Naive B cell (primary cell): ENCODE measurements at regions not wholly inside any gene's neighbourhood (a gene's known extent, or its start where the extent isn't known, plus 50 kb on each side); places are given as distances from the start of the nearest gene placed in this dataset.

Experiments used
- ATAC-seq, 2 donors: fragments of 150-1000 bp; cut with Tn5 transposase; 2 replicates each; pipeline ENCODE4 v1.10.0; 2021; ENCODE audit warnings: low read depth in 2 of 2, mild to moderate bottlenecking in 2 of 2, moderate library complexity in 2 of 2
- DNase-seq: peaks from one replicate; pipeline ENCODE4 v3.0.0; 2022
- H3K27ac Mint-ChIP-seq, 6 donors: one replicate each; pipeline ENCODE4 v1.8.0; 2020 to 2022; ENCODE audit warnings: mild to moderate bottlenecking in 6 of 6, mixed read lengths in 6 of 6, moderate library complexity in 5 of 6, inconsistent platforms in 2 of 6
- H3K27me3 Mint-ChIP-seq, 3 donors: one replicate each; pipeline ENCODE4 v1.8.0; 2021 to 2022; ENCODE audit warnings: mixed read lengths in 3 of 3, mild to moderate bottlenecking in 1 of 3
- H3K36me3 Mint-ChIP-seq, 2 donors: one replicate each; pipeline ENCODE4 v1.8.0; 2020 to 2022; ENCODE audit warnings: mixed read lengths in 2 of 2, inconsistent platforms in 1 of 2, mild to moderate bottlenecking in 1 of 2
- H3K4me1 Mint-ChIP-seq, 3 donors: one replicate each; pipeline ENCODE4 v1.8.0; 2020 to 2022; ENCODE audit warnings: mixed read lengths in 3 of 3, inconsistent platforms in 1 of 3, mild to moderate bottlenecking in 1 of 3, moderate library complexity in 1 of 3
- H3K4me3 Mint-ChIP-seq, 8 donors: one replicate each; pipeline ENCODE4 v1.8.0; 2020 to 2022; ENCODE audit warnings: mild to moderate bottlenecking in 8 of 8, mixed read lengths in 8 of 8, moderate library complexity in 8 of 8, inconsistent platforms in 2 of 8
- H3K9me3 Mint-ChIP-seq, 7 donors: one replicate each; pipeline ENCODE4 v1.8.0; 2020 to 2022; ENCODE audit warnings: mixed read lengths in 7 of 7, mild to moderate bottlenecking in 5 of 7, inconsistent platforms in 2 of 7, moderate library complexity in 1 of 7

GRCh38 chr2:214876815-214877214 lies 67.3 kb upstream of the BARD1 start:
- peaks cover 0 to 7% of the 10 kb centered on the region in 2 donors for H3K36me3 Mint-ChIP-seq
- H3K27me3 Mint-ChIP-seq, result no peaks in the 10 kb centered on the region
- ATAC-seq (no peak), DNase-seq (no peak)
- peaks cover 0 to 4% (median 0%) of the 10 kb centered on the region in 3 donors for H3K4me1 Mint-ChIP-seq
- H3K27ac Mint-ChIP-seq, result no peak overlapping the region
- H3K9me3 Mint-ChIP-seq, result peaks cover 0 to 9% (median 5%) of the 10 kb centered on the region in 7 donors
- H3K4me3 Mint-ChIP-seq, result no peak overlapping the region

DNA sequence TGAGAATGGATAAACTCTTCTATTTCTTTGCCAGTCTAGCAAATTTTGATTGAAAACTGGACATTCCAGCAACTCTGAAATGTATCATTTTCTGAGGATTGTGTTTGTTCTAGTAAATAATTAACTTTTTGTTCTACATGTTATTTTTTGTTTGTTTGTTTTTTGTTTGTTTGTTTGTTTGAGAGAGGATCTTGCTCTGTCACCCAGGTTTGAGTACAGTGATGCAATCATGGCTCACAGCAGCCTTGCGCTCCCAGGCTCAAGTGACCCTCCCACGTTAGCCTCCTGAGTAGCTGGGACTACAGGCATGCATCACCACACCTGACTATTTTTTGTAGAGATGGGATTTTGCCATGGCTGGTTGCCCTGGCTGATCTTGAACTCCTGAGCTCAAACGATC lies 65.2 kb upstream of the BARD1 start:
- H3K27ac Mint-ChIP-seq, result peak overlapping the region in 1 of 6 donors; percentile 19
- peaks cover 0 to 2% of the 10 kb centered on the region in 2 donors for H3K36me3 Mint-ChIP-seq
- no peaks in the 10 kb centered on the region for H3K27me3 Mint-ChIP-seq
- H3K4me3 Mint-ChIP-seq, result no peak overlapping the region
- no peaks in the 10 kb centered on the region for H3K4me1 Mint-ChIP-seq
- H3K9me3 Mint-ChIP-seq, result peaks cover 0 to 9% (median 1%) of the 10 kb centered on the region in 7 donors
- DNase-seq, result no peak
- no peak for ATAC-seq

- Mint-ChIP-seq H3K4me3 (no peak overlapping the region), H3K27me3 (no peaks in the 10 kb centered on the region), H3K36me3 (no peaks in the 10 kb centered on the region), H3K4me1 (no peaks in the 10 kb centered on the region), H3K9me3 (peaks cover 0 to 5% (median 0%) of the 10 kb centered on the region in 7 donors), H3K27ac (no peak overlapping the region)
- DNase-seq, result no peak
- ATAC-seq, result no peak
These were observed 55.9 kb upstream of the BARD1 start for GRCh38 chr2:214865400-214865799.
